ENCODE measurements at regions not wholly inside any gene's neighbourhood (a gene's known extent, or its start where the extent isn't known, plus 50 kb on each side); places are given as distances from the start of the nearest gene placed in this dataset.

GRCh38 chr11:87740451-87740850 lies 434.8 kb downstream of the RAB38 start:
- TF ChIP-seq CTCF (IDR thresholded peaks at IDR 0.05) (no peak), POLR2A (IDR thresholded peaks at IDR 0.05) (no peak)
- intact Hi-C loops (cut with DNase I): no loop called here
- WGBS, 4 donors: 48 to 53% (median 51%) methylated on average over 2 of the region's 2 CpGs
- Histone ChIP-seq H3K4me3 (no peak overlapping the region), H3K27ac (no peak overlapping the region), H3K4me1 (no peaks in the 10 kb centered on the region), H3K9me3 (no peaks in the 10 kb centered on the region), H3K36me3 (no peaks in the 10 kb centered on the region), H3K27me3 (peaks cover 0 to 4% (median 0%) of the 10 kb centered on the region in 9 donors)
- DNase-seq (no peak), ATAC-seq (no peak)

GRCh38 chr11:87739766-87740165 lies 435.5 kb downstream of the RAB38 start:
- H3K4me1 ChIP-seq: no peaks in the 10 kb centered on the region
- no peaks in the 10 kb centered on the region for H3K36me3 ChIP-seq
- peaks cover 0 to 4% (median 0%) of the 10 kb centered on the region in 9 donors for H3K27me3 ChIP-seq
- ATAC-seq: no peak
- no peak for DNase-seq
- no peak overlapping the region for H3K4me3 ChIP-seq
- TF ChIP-seq POLR2A (IDR thresholded peaks at IDR 0.05) (no peak), CTCF (IDR thresholded peaks at IDR 0.05) (no peak)
- H3K9me3 ChIP-seq: no peaks in the 10 kb centered on the region
- intact Hi-C loops (cut with DNase I): no loop called here
- WGBS, 4 donors: 58 to 65% (median 61%) methylated on average over 1 of the region's 1 CpG
- H3K27ac ChIP-seq: no peak overlapping the region

GRCh38 chr11:87739261-87739660 lies 436.0 kb downstream of the RAB38 start:
- Histone ChIP-seq H3K27ac (no peak overlapping the region), H3K36me3 (no peaks in the 10 kb centered on the region), H3K27me3 (peaks cover 0 to 4% (median 0%) of the 10 kb centered on the region in 9 donors), H3K4me1 (no peaks in the 10 kb centered on the region), H3K9me3 (no peaks in the 10 kb centered on the region), H3K4me3 (no peak overlapping the region)
- DNase-seq (no peak), ATAC-seq (no peak)
- WGBS, 4 donors: 36 to 43% (median 41%) methylated on average over 2 of the region's 2 CpGs
- intact Hi-C loops (cut with DNase I): no loop called here
- TF ChIP-seq POLR2A (IDR thresholded peaks at IDR 0.05): no peak
- no peak for TF ChIP-seq CTCF (IDR thresholded peaks at IDR 0.05)

GRCh38 chr11:87736928-87737327 lies 438.3 kb downstream of the RAB38 start:
- intact Hi-C loops (cut with DNase I): no loop called here
- 50 to 71% (median 62%) methylated on average over 1 of the region's 1 CpG for WGBS, 4 donors

More at GRCh38 chr11:87736928-87737327, 438.3 kb downstream of the RAB38 start:
- TF ChIP-seq CTCF (IDR thresholded peaks at IDR 0.05): no peak
- no peak for TF ChIP-seq POLR2A (IDR thresholded peaks at IDR 0.05)
- no peak for ATAC-seq
- Histone ChIP-seq H3K36me3 (no peaks in the 10 kb centered on the region), H3K27ac (no peak overlapping the region), H3K9me3 (peaks cover 0 to 3% (median 0%) of the 10 kb centered on the region in 12 donors), H3K27me3 (peaks cover 0 to 4% (median 0%) of the 10 kb centered on the region in 9 donors), H3K4me1 (no peaks in the 10 kb centered on the region), H3K4me3 (no peak overlapping the region)
- DNase-seq: no peak

All from heart left ventricle (tissue), 16 donors.